ENCODE measurements at regions not wholly inside any gene's neighbourhood (a gene's known extent, or its start where the extent isn't known, plus 50 kb on each side); places are given as distances from the start of the nearest gene placed in this dataset.

- TF ChIP-seq, protein P1, sequence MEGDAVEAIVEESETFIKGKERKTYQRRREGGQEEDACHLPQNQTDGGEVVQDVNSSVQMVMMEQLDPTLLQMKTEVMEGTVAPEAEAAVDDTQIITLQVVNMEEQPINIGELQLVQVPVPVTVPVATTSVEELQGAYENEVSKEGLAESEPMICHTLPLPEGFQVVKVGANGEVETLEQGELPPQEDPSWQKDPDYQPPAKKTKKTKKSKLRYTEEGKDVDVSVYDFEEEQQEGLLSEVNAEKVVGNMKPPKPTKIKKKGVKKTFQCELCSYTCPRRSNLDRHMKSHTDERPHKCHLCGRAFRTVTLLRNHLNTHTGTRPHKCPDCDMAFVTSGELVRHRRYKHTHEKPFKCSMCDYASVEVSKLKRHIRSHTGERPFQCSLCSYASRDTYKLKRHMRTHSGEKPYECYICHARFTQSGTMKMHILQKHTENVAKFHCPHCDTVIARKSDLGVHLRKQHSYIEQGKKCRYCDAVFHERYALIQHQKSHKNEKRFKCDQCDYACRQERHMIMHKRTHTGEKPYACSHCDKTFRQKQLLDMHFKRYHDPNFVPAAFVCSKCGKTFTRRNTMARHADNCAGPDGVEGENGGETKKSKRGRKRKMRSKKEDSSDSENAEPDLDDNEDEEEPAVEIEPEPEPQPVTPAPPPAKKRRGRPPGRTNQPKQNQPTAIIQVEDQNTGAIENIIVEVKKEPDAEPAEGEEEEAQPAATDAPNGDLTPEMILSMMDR (IDR thresholded peaks at IDR 0.05) = no peak
- TF ChIP-seq ZFX (IDR thresholded peaks at IDR 0.05; ENCODE audit: borderline replicate concordance) = no peak
Measured at GRCh38 chr2:187252063-187252462, 196.0 kb downstream of the CALCRL start.
